ENCODE measurements at regions not wholly inside any gene's neighbourhood (a gene's known extent, or its start where the extent isn't known, plus 50 kb on each side); places are given as distances from the start of the nearest gene placed in this dataset.

- peaks cover 0 to 45% (median 14%) of the 10 kb centered on the region in 12 donors for H3K4me1 ChIP-seq
- intact Hi-C loops (cut with DNase I): no loop called here
- TF ChIP-seq POLR2A (IDR thresholded peaks at IDR 0.05): no peak
- TF ChIP-seq, protein P1, sequence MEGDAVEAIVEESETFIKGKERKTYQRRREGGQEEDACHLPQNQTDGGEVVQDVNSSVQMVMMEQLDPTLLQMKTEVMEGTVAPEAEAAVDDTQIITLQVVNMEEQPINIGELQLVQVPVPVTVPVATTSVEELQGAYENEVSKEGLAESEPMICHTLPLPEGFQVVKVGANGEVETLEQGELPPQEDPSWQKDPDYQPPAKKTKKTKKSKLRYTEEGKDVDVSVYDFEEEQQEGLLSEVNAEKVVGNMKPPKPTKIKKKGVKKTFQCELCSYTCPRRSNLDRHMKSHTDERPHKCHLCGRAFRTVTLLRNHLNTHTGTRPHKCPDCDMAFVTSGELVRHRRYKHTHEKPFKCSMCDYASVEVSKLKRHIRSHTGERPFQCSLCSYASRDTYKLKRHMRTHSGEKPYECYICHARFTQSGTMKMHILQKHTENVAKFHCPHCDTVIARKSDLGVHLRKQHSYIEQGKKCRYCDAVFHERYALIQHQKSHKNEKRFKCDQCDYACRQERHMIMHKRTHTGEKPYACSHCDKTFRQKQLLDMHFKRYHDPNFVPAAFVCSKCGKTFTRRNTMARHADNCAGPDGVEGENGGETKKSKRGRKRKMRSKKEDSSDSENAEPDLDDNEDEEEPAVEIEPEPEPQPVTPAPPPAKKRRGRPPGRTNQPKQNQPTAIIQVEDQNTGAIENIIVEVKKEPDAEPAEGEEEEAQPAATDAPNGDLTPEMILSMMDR (IDR thresholded peaks at IDR 0.05): no peak
Observed at GRCh38 chr3:141682007-141682406, 56.1 kb upstream of the RNF7 start.

DNA sequence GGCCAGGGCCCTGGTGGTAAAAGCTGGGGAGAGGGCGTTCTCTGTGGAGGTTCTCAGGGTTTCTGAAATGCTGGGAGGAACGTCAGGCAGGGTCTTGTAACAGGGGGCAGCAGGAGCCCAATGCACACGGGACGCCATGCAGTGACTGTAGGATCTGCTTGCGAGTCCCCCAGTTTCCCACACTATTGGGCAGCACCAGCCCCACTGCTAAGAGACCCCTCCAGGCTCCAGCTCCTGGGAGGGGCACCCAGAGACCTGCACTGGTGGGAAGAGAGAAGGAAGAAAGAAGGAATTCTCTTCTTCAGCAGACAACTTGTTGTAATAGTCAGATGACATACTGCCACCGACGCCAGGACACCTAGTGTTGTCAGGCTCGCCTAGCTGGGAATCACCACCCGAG is 55.2 kb upstream of the RNF7 start:
- 93 to 97% (median 96%) methylated on average over 8 to 9 of the region's 9 CpGs for WGBS, 4 donors
- Histone ChIP-seq H3K4me3 (no peak overlapping the region), H3K4me1 (peaks cover 0 to 41% (median 15%) of the 10 kb centered on the region in 12 donors), H3K27me3 (no peaks in the 10 kb centered on the region), H3K36me3 (no peaks in the 10 kb centered on the region), H3K9me3 (no peaks in the 10 kb centered on the region), H3K27ac (no peak overlapping the region)
- intact Hi-C loops (cut with DNase I): no loop called here
- ATAC-seq (no peak), DNase-seq (no peak)
- TF ChIP-seq POLR2A (IDR thresholded peaks at IDR 0.05): no peak
- TF ChIP-seq, protein P1 (IDR thresholded peaks at IDR 0.05): no peak

More at GRCh38 chr3:141682007-141682406, 56.1 kb upstream of the RNF7 start:
- DNase-seq (no peak), ATAC-seq (no peak)
- no peaks in the 10 kb centered on the region for H3K9me3 ChIP-seq
- 47 to 62% (median 55%) methylated on average over 3 of the region's 3 CpGs for WGBS, 4 donors
- H3K27ac ChIP-seq: no peak overlapping the region
- H3K36me3 ChIP-seq: no peaks in the 10 kb centered on the region
- H3K27me3 ChIP-seq: no peaks in the 10 kb centered on the region
- H3K4me3 ChIP-seq: no peak overlapping the region

- Histone ChIP-seq H3K27ac (no peak overlapping the region), H3K36me3 (no peaks in the 10 kb centered on the region), H3K4me1 (peaks cover 0 to 42% (median 15%) of the 10 kb centered on the region in 12 donors), H3K27me3 (no peaks in the 10 kb centered on the region), H3K4me3 (no peak overlapping the region), H3K9me3 (no peaks in the 10 kb centered on the region)
- no peak for ATAC-seq
- intact Hi-C loops (cut with DNase I): no loop called here
- TF ChIP-seq POLR2A (IDR thresholded peaks at IDR 0.05): no peak
- TF ChIP-seq, protein P1 (IDR thresholded peaks at IDR 0.05): no peak
- no peak for DNase-seq
- WGBS, 4 donors: 93 to 100% (median 99%) methylated on average over 1 of the region's 1 CpG
Observed at GRCh38 chr3:141684758-141685157, 53.3 kb upstream of the RNF7 start.

DNA sequence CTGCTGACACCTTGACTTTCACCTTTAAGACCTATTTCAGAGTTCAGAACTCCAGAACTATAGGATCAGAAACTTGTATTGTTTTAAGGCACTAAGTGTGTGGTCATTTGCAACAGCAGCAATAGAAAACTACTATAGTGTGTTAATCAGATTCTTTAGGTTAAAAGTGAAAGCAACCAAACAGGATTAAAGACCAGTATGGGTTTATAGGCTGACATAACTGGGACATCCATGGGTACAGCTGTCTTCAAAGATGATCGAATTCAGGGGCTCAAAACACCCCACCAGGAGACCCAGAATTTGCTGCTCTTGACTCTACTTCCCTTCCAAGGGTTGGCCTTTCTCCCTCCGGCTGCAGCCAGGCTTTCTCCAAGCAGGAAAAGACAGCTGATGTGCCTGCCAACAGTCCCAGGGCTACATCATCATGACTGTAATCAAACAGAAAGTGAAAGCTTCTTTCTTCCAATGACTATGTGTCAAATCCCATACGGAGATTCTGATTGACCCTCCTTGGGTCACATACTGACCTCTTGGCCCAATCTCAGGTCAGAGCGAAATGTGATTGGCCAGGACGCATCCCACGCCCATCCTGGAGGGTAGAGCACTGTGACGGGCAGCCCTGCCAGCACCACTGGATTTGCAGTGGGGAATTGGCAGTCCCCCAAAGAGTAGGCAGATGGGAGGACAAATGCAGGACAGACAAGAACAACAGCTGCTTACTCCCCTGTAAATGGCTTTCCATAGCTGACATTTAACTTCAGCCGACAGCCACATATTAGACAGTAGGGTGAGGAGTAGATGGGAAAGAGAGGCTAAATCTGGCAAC is 51.4 kb upstream of the RNF7 start:
- ATAC-seq (peak; percentile 94 to 98 (median 96)), DNase-seq (peak; percentile 73 to 82 (median 80))
- Histone ChIP-seq H3K27me3 (no peaks in the 10 kb centered on the region), H3K4me3 (peak overlapping the region in 11 of 12 donors; percentile 9 to 56 (median 41)), H3K9me3 (no peaks in the 10 kb centered on the region), H3K36me3 (no peaks in the 10 kb centered on the region), H3K4me1 (peaks cover 0 to 35% (median 7%) of the 10 kb centered on the region in 12 donors), H3K27ac (peak overlapping the region in 11 of 12 donors; percentile 33 to 85 (median 64))
- TF ChIP-seq POLR2A (IDR thresholded peaks at IDR 0.05): no peak
- TF ChIP-seq, protein P1 (IDR thresholded peaks at IDR 0.05): no peak
- intact Hi-C loops (cut with DNase I): loop anchor here in 1 of 10 donors (2.0 kb wide), 1 partner anchor 50 kb away; no protein-coding TSS in a partner anchor
- WGBS, 4 donors: 11 to 34% (median 12%) methylated on average over 5 to 8 of the region's 8 CpGs

Data from heart left ventricle (tissue), 16 donors.